ENCODE measurements at regions not wholly inside any gene's neighbourhood (a gene's known extent, or its start where the extent isn't known, plus 50 kb on each side); places are given as distances from the start of the nearest gene placed in this dataset.

- no peak for TF ChIP-seq POLR2A (IDR thresholded peaks at IDR 0.05; ENCODE audit: low read depth, low read length)
- no peak for TF ChIP-seq TAF1 (IDR thresholded peaks at IDR 0.05; ENCODE audit: low read depth, low read length)
- TF ChIP-seq SPI1 (IDR thresholded peaks at IDR 0.05; ENCODE audit: low read depth, low read length), result no peak
- TF ChIP-seq PAX5 (IDR thresholded peaks at IDR 0.05; ENCODE audit: insufficient read depth, low read length, severe bottlenecking), result no peak
- TF ChIP-seq POLR2AphosphoS5 (IDR thresholded peaks at IDR 0.05; ENCODE audit: low read depth, low read length), result no peak
These were observed 220.7 kb upstream of the SEMA6D start for GRCh38 chr15:47496343-47497185.
